Right renal cortex interstitium (tissue), 3 donors: ENCODE measurements at regions not wholly inside any gene's neighbourhood (a gene's known extent, or its start where the extent isn't known, plus 50 kb on each side); places are given as distances from the start of the nearest gene placed in this dataset.

Experiments
- DNase-seq, 3 donors: peaks; one replicate each; pipeline ENCODE4 v3.0.0-alpha.2; 2013; ENCODE audit warnings: low read depth in 3 of 3, low spot score in 2 of 3

DNA sequence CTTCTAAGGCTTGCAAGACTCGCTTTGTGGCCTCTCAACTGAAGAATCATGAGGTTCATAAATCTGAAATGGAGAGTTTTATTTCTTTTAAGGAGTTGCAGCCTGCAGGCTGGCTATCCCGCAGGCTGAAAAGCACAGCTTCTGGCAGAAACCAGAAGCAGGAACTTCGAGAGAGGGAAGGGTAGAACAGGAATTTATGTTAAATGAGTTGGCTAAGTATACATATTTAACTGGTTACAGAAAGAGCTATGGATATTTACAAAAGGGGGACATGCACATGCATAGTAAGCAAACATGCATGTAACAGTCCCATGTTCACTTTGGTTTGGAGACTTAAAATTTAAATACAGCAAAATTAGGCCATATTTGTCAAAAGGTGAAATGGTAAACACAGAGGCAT, 787.0 kb downstream of the TFAP2A start:
- no peak for DNase-seq

DNA sequence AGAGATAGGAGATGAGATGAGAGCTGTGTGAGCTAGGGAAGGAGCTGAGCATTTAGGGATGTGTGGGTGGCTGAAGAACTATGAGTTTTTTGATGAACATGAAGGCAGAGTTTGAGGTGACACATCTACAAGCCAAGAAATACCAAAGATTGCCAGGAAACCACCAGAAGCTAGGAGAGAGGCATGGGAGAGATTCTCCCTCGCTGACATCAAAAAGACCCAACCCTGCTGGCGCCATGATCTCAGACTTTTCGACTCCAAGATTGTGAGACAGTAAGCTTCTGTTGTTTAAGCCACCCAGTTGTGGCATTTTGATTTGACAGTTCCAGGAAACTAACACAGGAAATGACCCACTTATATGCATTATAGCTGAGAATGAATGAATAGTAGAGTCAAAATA, 790.9 kb downstream of the TFAP2A start:
- DNase-seq, result no peak

DNA sequence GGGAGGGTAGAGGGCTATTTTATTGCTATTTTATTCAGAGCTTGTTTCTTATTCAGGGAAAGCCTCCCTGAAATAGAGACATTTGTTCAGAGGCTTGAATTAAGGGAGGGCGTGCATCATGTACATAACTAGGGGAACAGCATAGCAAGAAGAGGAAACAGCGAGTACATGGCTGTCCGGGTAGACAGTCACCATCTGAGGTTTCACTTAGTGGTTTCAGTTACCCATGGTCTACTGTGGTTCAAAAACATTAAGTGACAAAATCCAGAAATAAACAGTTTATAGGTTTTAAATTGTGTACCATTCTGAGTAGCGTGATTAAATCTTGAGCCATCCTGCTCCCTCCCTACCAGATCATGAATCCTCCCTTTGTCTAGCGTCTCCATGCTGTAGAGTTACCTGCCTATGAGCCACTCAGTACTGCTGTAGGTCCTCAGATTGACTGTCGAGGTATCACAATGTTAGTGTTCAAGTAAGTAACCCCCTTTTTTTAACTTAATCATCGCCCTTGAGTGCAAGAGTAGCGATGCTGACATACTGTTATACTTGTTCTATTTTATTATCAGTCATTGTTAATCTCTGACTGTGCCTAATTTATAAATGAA, 791.5 kb downstream of the TFAP2A start:
- no peak for DNase-seq

DNA sequence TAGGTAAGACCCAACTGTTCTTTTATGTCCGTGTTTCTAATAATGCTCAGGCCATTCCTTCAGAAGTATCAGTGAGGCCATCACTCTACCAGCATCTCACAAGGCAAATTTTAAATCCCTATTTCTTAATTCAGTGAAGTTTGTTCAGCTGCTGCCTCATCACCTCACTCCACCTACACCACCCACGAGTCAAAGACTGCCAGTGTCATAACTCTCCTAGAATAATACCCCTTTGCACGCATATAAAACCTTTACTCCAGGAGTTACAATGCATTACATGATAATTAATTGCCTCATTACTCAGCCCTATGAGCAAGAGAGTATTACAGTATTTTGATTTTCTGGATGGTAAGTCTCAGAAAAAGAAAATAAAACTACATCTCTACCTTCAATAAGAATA, 793.6 kb downstream of the TFAP2A start:
- no peak for DNase-seq

DNA sequence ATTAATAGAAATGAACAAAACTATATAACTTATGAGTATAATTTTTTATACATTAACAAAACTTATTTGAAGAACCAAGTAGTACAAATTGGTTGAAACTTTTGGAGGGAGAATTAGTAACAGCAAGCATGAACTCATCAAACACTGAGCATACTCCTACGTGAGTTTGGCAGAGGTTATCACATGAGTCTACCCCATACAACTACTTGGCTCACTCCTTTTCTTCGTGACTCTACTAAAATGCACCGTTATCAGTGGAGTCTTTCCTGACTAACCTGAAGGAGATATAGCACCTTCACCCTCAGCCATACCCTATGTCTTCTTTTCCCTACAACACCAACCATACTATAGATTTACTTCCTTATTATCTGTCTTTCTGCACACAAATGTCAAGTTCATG, 794.2 kb downstream of the TFAP2A start:
- no peak for DNase-seq

DNA sequence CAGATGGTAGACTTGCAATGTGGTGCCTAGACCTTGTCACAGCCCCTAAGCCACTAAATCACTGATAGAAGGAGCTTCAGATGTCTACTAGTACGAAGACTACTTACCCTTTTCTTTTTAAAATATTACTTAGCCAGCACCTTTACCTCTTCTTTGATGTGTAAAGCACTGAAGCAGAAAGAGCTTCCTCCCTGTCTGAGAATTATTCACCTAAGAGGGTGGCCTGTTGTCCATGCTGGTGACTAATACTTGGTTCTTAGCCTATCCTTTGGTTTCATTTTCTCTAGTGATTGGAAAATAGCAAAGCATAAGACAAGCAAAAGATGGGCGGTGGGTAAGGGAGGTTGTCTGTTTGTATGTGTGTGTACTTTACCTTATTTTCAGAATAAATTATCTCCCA, 794.6 kb downstream of the TFAP2A start:
- no peak for DNase-seq

DNA sequence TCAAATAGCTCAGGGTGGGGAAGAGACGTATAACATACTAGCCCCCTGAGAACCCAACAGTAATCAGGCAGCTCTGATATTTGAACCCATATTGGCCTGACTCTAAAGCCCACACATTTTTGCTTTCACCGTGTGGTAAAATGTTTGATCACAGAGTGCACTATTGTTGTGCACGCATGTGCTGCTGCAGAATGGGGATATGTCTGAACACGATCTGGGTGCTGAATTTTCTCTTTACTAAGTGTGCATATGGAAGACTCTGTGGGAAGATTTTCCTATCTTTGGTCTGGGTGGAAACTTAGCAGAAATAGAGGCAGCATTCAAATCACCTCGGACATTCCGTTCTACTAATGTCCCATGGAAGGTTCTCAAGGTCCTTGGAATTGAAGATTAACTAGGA, 800.1 kb downstream of the TFAP2A start:
- no peak for DNase-seq

DNA sequence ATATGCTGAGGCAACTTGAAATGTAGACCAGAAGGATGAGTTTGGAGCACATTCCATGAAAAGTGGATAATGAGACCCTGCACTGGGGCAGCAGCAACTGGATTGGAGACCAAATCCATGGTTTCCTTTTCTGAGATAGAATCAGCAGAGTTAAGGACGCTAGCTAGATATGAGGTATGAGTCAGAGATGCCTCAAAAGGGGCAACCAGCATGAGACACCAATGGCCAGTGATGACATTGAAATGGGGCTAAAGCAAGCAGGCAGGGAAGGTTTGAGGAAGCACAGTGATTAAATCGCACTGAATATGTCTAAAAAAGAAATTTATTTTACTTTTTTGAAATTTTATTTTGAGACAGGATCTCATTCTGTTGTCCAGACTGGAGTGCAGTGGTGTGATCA, 802.4 kb downstream of the TFAP2A start:
- DNase-seq, result no peak

- no peak for DNase-seq
These were observed 804.1 kb downstream of the TFAP2A start for GRCh38 chr6:9610620-9611415.

- no peak for DNase-seq
These were observed 808.3 kb downstream of the TFAP2A start for GRCh38 chr6:9606435-9607134.

DNA sequence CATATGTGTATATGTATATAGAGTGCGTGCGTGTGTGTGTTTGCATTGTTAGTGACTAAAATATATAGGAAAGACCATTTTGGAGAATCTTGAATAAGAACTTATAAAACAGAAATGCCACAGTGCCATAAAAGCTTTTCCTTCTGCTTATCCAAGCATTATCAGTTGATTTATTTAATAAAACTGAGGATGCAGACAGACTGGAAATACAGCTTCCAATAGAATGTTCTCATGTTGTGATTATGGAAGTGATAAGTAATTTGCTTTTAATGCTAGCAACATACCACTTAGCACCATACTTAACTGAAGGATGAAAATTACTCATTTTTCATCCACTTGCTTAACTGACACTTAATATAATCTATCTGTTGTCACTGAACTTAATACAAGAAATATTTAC, 820.1 kb downstream of the TFAP2A start:
- DNase-seq, result no peak

GRCh38 chr6:9593554-9593953, 821.3 kb downstream of the TFAP2A start:
- no peak for DNase-seq

- no peak for DNase-seq
These were observed 831.0 kb downstream of the TFAP2A start for GRCh38 chr6:9583753-9584352.

GRCh38 chr6:9581155-9581554, 833.7 kb downstream of the TFAP2A start:
- no peak for DNase-seq

DNA sequence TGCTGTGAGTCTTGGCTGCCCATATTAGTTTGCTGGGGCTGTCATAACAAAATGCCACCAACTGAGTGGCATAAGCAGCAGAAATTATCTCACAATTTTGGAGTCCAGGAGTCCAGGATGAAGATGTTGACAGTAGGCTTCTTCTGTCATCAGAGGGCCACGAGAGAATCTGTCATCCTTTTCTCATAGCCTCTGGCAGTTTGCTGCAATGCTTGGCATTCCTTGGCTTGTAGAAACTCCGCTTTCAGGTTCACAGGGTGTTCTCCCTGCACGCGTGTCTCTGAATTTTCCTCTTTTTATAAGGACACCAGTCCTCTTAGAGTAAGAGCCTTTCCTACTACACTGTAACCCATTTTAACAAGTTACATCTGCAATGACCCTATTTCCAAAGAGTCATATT, 838.4 kb downstream of the TFAP2A start:
- DNase-seq, result no peak

- no peak for DNase-seq
These were observed 848.8 kb downstream of the TFAP2A start for GRCh38 chr6:9566096-9566495.

- DNase-seq, result no peak
These were observed 850.9 kb downstream of the TFAP2A start for GRCh38 chr6:9564021-9564420.

DNA sequence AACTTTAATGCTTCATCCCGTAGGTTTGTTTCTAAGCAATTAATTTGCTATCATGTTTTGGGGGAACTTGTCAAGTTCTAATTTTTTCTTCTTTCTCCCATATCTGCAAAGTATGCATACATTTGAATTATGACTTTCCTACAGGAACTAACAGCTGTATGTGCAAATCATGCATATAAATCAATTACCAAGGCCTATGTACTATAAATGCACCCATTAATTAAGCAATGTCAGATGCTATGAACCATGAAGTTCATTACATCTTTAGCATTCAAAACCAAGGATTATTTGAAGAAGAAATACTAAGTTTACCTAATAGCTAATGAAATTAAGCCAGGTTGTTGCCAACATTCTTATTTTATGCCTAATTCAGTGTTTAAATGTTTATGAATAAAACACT, 851.3 kb downstream of the TFAP2A start:
- DNase-seq, result no peak

DNA sequence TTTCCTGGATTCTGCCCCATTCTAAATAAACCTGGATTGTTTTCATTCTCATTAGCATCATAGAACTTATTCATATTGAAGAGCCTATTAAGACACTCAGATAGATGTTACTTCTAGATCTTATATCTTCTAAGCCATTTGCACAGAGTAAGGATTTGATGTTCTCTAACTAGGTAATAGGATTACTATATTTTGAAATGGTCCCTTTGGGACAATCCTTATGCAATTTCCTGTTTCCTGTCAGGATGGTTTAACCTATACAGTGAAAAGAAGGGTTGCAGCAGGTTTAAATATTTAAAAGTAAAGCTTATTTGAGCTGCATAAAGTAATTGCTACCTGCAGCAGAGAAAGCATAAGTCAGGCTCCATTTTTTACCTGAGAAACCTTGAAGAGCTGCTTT, 860.1 kb downstream of the TFAP2A start:
- DNase-seq, result no peak

- no peak for DNase-seq
These were observed 860.6 kb downstream of the TFAP2A start for GRCh38 chr6:9554323-9554722.

DNA sequence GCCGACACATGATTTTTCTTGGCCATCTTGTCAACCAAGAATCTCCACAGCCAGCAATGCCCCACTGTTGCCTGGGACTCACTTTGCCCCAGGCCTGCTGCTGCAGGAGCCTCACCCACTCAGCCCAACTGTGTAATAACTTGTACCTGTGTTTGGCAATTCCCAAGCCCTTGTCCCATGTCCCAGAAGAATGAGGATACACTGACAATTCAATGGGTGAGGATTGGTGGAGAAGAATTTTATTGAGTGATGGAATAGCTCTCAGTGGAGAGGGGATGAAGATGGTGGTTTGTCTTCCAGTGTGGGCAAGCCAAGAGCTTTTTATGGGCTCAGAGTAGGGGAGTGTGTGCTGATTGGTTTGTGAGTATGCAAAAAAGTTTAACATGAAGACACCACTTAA, 861.9 kb downstream of the TFAP2A start:
- no peak for DNase-seq

GRCh38 chr6:9543649-9544048, 871.2 kb downstream of the TFAP2A start:
- DNase-seq, result no peak
